HG03575 (cell line): ENCODE measurements at regions not wholly inside any gene's neighbourhood (a gene's known extent, or its start where the extent isn't known, plus 50 kb on each side); places are given as distances from the start of the nearest gene placed in this dataset.
"Not testable (repeated sequence)": the region's sequence is repeated elsewhere in the genome, so short reads cannot be mapped to it uniquely, and the experiment has no call there.

Source experiments
- ATAC-seq: cut with Tn5 transposase; IDR thresholded peaks from one replicate; pipeline ENCODE4 v1.9.1; 2021; ENCODE audit not compliant: unreplicated experiment, insufficient number of reproducible peaks, low FRiP score; ENCODE audit errors: extremely low read depth

GRCh38 chr1:217067642-217068041, 344.4 kb upstream of the ESRRG start:
- ATAC-seq = no peak

- no peak for ATAC-seq
Observed at GRCh38 chr1:217066794-217067193, 343.6 kb upstream of the ESRRG start.

- ATAC-seq = no peak
Observed at GRCh38 chr1:217063172-217063908, 340.1 kb upstream of the ESRRG start.

GRCh38 chr1:217062586-217062985, 339.4 kb upstream of the ESRRG start:
- ATAC-seq = no peak

GRCh38 chr1:217059401-217059800, 336.2 kb upstream of the ESRRG start:
- no peak for ATAC-seq

GRCh38 chr1:217053676-217054075, 330.4 kb upstream of the ESRRG start:
- ATAC-seq = no peak

- no peak for ATAC-seq
Observed at GRCh38 chr1:217052626-217053025, 329.4 kb upstream of the ESRRG start.

GRCh38 chr1:217052196-217052595, 329.0 kb upstream of the ESRRG start:
- ATAC-seq = no peak

- no peak for ATAC-seq
Observed at GRCh38 chr1:217049721-217050120, 326.5 kb upstream of the ESRRG start.

- ATAC-seq = no peak
Observed at GRCh38 chr1:217049081-217049480, 325.9 kb upstream of the ESRRG start.

- no peak for ATAC-seq
Observed at GRCh38 chr1:217048104-217048707, 325.0 kb upstream of the ESRRG start.

- ATAC-seq = no peak
Observed at GRCh38 chr1:217040711-217041455, 317.7 kb upstream of the ESRRG start.

- no peak for ATAC-seq
Observed at GRCh38 chr1:217039926-217040325, 316.7 kb upstream of the ESRRG start.

GRCh38 chr1:217039139-217039538, 315.9 kb upstream of the ESRRG start:
- not testable (repeated sequence) for ATAC-seq

- no peak for ATAC-seq
Observed at GRCh38 chr1:217036757-217037156, 313.5 kb upstream of the ESRRG start.

GRCh38 chr1:217032715-217033367, 309.6 kb upstream of the ESRRG start:
- no peak for ATAC-seq

- no peak for ATAC-seq
Observed at GRCh38 chr1:217029281-217030157, 306.3 kb upstream of the ESRRG start.

GRCh38 chr1:217027403-217028080, 304.3 kb upstream of the ESRRG start:
- peak; percentile 94 for ATAC-seq
